ENCODE measurements at regions not wholly inside any gene's neighbourhood (a gene's known extent, or its start where the extent isn't known, plus 50 kb on each side); places are given as distances from the start of the nearest gene placed in this dataset.

GRCh38 chr13:65535370-65535769, 1694.8 kb downstream of the PCDH9 start:
- H3K36me3 ChIP-seq (ENCODE audit: control insufficient read depth, low read length): no peaks in the 10 kb centered on the region
- H3K9me3 ChIP-seq (ENCODE audit: control insufficient read depth, insufficient read depth, low read length): no peaks in the 10 kb centered on the region
- no peak overlapping the region for H3K4me2 ChIP-seq (ENCODE audit: low read length)
- no peak overlapping the region for H3K27ac ChIP-seq (ENCODE audit: low read depth, low read length)
- H3K4me3 ChIP-seq (ENCODE audit: low read length): no peak overlapping the region
- no peaks in the 10 kb centered on the region for H3K79me2 ChIP-seq (ENCODE audit: control insufficient read depth, low read length)
- H3K27me3 ChIP-seq (ENCODE audit: control insufficient read depth, low read length): no peaks in the 10 kb centered on the region
- TF ChIP-seq EZH2phosphoT487 (IDR thresholded peaks at IDR 0.05; ENCODE audit: borderline replicate concordance, low read length) (no peak), CTCF (IDR thresholded peaks at IDR 0.05; ENCODE audit: low read depth, low read length, poor library complexity, severe bottlenecking) (no peak)
- H3K4me1 ChIP-seq (ENCODE audit: control insufficient read depth, low read length): no peaks in the 10 kb centered on the region
- no peaks in the 10 kb centered on the region for H3K9me2 ChIP-seq (replicated peaks; ENCODE audit: control insufficient read depth, low read length)
- no peaks in the 10 kb centered on the region for H4K20me1 ChIP-seq (ENCODE audit: control insufficient read depth, insufficient read depth, low read depth, low read length)
- H3F3A ChIP-seq (ENCODE audit: control insufficient read depth, insufficient read depth): no peaks in the 10 kb centered on the region

DNA sequence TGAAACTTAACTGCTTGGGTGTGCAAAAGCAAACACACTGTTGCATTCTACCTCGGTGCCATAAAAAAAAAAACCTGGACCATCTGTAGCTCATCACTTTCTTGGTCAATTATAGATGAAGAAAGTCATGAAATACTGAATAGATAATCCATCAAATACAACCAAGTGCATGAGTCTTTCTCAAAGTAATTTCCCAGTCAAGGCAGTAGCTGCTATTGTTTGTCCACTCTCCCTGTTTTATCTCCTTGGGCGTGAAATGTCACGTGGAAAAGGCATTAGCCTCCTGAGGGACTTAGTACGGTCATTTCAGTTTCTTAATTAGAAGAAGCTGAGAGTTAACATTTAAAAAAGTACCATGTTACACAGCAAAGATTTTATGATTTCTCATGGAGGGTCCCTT, 1697.9 kb downstream of the PCDH9 start:
- Histone ChIP-seq H3K79me2 (ENCODE audit: control insufficient read depth, low read length) (no peaks in the 10 kb centered on the region), H4K20me1 (ENCODE audit: control insufficient read depth, insufficient read depth, low read depth, low read length) (no peaks in the 10 kb centered on the region), H3K4me2 (ENCODE audit: low read length) (no peak overlapping the region), H3K4me1 (ENCODE audit: control insufficient read depth, low read length) (no peaks in the 10 kb centered on the region), H3F3A (ENCODE audit: control insufficient read depth, insufficient read depth) (no peaks in the 10 kb centered on the region), H3K4me3 (ENCODE audit: low read length) (no peak overlapping the region), H3K27me3 (ENCODE audit: control insufficient read depth, low read length) (no peaks in the 10 kb centered on the region), H3K36me3 (ENCODE audit: control insufficient read depth, low read length) (no peaks in the 10 kb centered on the region), H3K9me3 (ENCODE audit: control insufficient read depth, insufficient read depth, low read length) (no peaks in the 10 kb centered on the region), H3K9me2 (replicated peaks; ENCODE audit: control insufficient read depth, low read length) (no peaks in the 10 kb centered on the region), H3K27ac (ENCODE audit: low read depth, low read length) (no peak overlapping the region)
- TF ChIP-seq EZH2phosphoT487 (IDR thresholded peaks at IDR 0.05; ENCODE audit: borderline replicate concordance, low read length): no peak

GRCh38 chr13:65530688-65531087, 1699.4 kb downstream of the PCDH9 start:
- no peak overlapping the region for H3K4me3 ChIP-seq (ENCODE audit: low read length)
- no peaks in the 10 kb centered on the region for H3K27me3 ChIP-seq (ENCODE audit: control insufficient read depth, low read length)
- no peak overlapping the region for H3K27ac ChIP-seq (ENCODE audit: low read depth, low read length)
- no peaks in the 10 kb centered on the region for H3K36me3 ChIP-seq (ENCODE audit: control insufficient read depth, low read length)
- H3K4me1 ChIP-seq (ENCODE audit: control insufficient read depth, low read length): no peaks in the 10 kb centered on the region
- no peak for TF ChIP-seq EZH2phosphoT487 (IDR thresholded peaks at IDR 0.05; ENCODE audit: borderline replicate concordance, low read length)
- TF ChIP-seq CTCF (IDR thresholded peaks at IDR 0.05; ENCODE audit: low read depth, low read length, poor library complexity, severe bottlenecking): no peak
- H3K9me3 ChIP-seq (ENCODE audit: control insufficient read depth, insufficient read depth, low read length): no peaks in the 10 kb centered on the region
- no peaks in the 10 kb centered on the region for H4K20me1 ChIP-seq (ENCODE audit: control insufficient read depth, insufficient read depth, low read depth, low read length)
- no peaks in the 10 kb centered on the region for H3K9me2 ChIP-seq (replicated peaks; ENCODE audit: control insufficient read depth, low read length)
- no peaks in the 10 kb centered on the region for H3F3A ChIP-seq (ENCODE audit: control insufficient read depth, insufficient read depth)
- H3K4me2 ChIP-seq (ENCODE audit: low read length): no peak overlapping the region
- no peaks in the 10 kb centered on the region for H3K79me2 ChIP-seq (ENCODE audit: control insufficient read depth, low read length)

DNA sequence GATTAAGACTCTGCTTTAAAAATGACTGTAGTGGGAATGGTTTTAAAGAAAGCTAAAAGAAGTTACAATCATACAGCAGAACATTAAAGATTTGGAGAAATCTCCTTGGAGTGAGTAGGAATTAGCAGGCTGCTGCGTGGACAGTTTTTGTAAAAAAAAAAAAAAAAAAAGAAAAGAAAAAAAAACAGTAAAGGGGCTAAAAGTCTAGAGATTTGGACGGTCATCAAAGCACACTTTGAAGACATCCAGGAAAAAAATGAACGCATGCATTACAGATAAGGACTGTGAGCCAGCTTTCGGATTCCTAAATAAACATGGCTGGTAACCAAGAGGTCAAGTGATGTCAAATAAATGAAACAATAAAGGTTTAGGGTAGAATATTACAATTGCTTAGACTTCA, 1700.6 kb downstream of the PCDH9 start:
- Histone ChIP-seq H3K9me3 (ENCODE audit: control insufficient read depth, insufficient read depth, low read length) (no peaks in the 10 kb centered on the region), H3K4me1 (ENCODE audit: control insufficient read depth, low read length) (no peaks in the 10 kb centered on the region), H3K27ac (ENCODE audit: low read depth, low read length) (no peak overlapping the region), H3F3A (ENCODE audit: control insufficient read depth, insufficient read depth) (no peaks in the 10 kb centered on the region), H3K9me2 (replicated peaks; ENCODE audit: control insufficient read depth, low read length) (no peaks in the 10 kb centered on the region), H3K4me2 (ENCODE audit: low read length) (no peak overlapping the region), H3K36me3 (ENCODE audit: control insufficient read depth, low read length) (no peaks in the 10 kb centered on the region), H3K27me3 (ENCODE audit: control insufficient read depth, low read length) (no peaks in the 10 kb centered on the region), H3K79me2 (ENCODE audit: control insufficient read depth, low read length) (no peaks in the 10 kb centered on the region), H3K4me3 (ENCODE audit: low read length) (no peak overlapping the region), H4K20me1 (ENCODE audit: control insufficient read depth, insufficient read depth, low read depth, low read length) (no peaks in the 10 kb centered on the region)
- TF ChIP-seq CTCF (IDR thresholded peaks at IDR 0.05; ENCODE audit: low read depth, low read length, poor library complexity, severe bottlenecking) (no peak), EZH2phosphoT487 (IDR thresholded peaks at IDR 0.05; ENCODE audit: borderline replicate concordance, low read length) (no peak)
